SKM-1 (cell line): ENCODE measurements at regions not wholly inside any gene's neighbourhood (a gene's known extent, or its start where the extent isn't known, plus 50 kb on each side); places are given as distances from the start of the nearest gene placed in this dataset.
"Not testable (repeated sequence)": the region's sequence is repeated elsewhere in the genome, so short reads cannot be mapped to it uniquely, and the experiment has no call there.

Experiments used
- DNase-seq: peaks from one replicate; lab custom pipeline; 2025; ENCODE audit not compliant: unreplicated experiment; lab: John Stamatoyannopoulos, UW

- no peak for DNase-seq
These were observed 64.0 kb downstream of the EBNA1BP2 start for GRCh38 chr1:43108080-43108479.

GRCh38 chr1:43107664-43108063 lies 64.4 kb downstream of the EBNA1BP2 start:
- DNase-seq, result no peak

- no peak for DNase-seq
These were observed 67.9 kb downstream of the EBNA1BP2 start for GRCh38 chr1:43104027-43104763.

GRCh38 chr1:43101061-43101460 lies 71.0 kb downstream of the EBNA1BP2 start:
- no peak for DNase-seq

GRCh38 chr1:43098200-43098599 lies 73.9 kb downstream of the EBNA1BP2 start:
- DNase-seq, result no peak

- not testable (repeated sequence) for DNase-seq
These were observed 75.6 kb downstream of the EBNA1BP2 start for GRCh38 chr1:43096528-43096927.

- not testable (repeated sequence) for DNase-seq
These were observed 81.3 kb downstream of the EBNA1BP2 start for GRCh38 chr1:43090812-43091211.

GRCh38 chr1:43090157-43090556 lies 81.9 kb downstream of the EBNA1BP2 start:
- not testable (repeated sequence) for DNase-seq

GRCh38 chr1:43083375-43083891 lies 88.7 kb downstream of the EBNA1BP2 start:
- no peak for DNase-seq

- no peak for DNase-seq
These were observed 89.3 kb downstream of the EBNA1BP2 start for GRCh38 chr1:43082740-43083139.

- no peak for DNase-seq
These were observed 94.8 kb downstream of the EBNA1BP2 start for GRCh38 chr1:43077273-43077672.

GRCh38 chr1:43074709-43075108 lies 97.4 kb downstream of the EBNA1BP2 start:
- no peak for DNase-seq

GRCh38 chr1:43074244-43074643 lies 97.8 kb downstream of the EBNA1BP2 start:
- DNase-seq, result no peak

- peak; percentile 46 for DNase-seq
These were observed 98.4 kb downstream of the EBNA1BP2 start for GRCh38 chr1:43073490-43074230.

- DNase-seq, result no peak
These were observed 99.8 kb downstream of the EBNA1BP2 start for GRCh38 chr1:43072314-43072713.

GRCh38 chr1:43071241-43071640 lies 100.8 kb downstream of the EBNA1BP2 start:
- DNase-seq, result no peak

- DNase-seq, result no peak
These were observed 102.5 kb downstream of the EBNA1BP2 start for GRCh38 chr1:43069461-43070050.

- DNase-seq, result no peak
These were observed 103.2 kb downstream of the EBNA1BP2 start for GRCh38 chr1:43068911-43069310.

- no peak for DNase-seq
These were observed 103.9 kb downstream of the EBNA1BP2 start for GRCh38 chr1:43067977-43068751.

- DNase-seq, result no peak
These were observed 104.8 kb downstream of the EBNA1BP2 start for GRCh38 chr1:43067233-43067745.

GRCh38 chr1:43066578-43066977 lies 105.5 kb downstream of the EBNA1BP2 start:
- no peak for DNase-seq
